Renal pelvis (tissue), 1 donor: ENCODE measurements at regions not wholly inside any gene's neighbourhood (a gene's known extent, or its start where the extent isn't known, plus 50 kb on each side); places are given as distances from the start of the nearest gene placed in this dataset.
"Not testable (repeated sequence)": the region's sequence is repeated elsewhere in the genome, so short reads cannot be mapped to it uniquely, and the experiment has no call there.

Source experiments
- DNase-seq: peaks from one replicate; pipeline ENCODE4 v3.0.0-alpha.2; 2013

- no peak for DNase-seq
Measured at GRCh38 chr14:63147018-63147417, 57.2 kb upstream of the RHOJ start.

GRCh38 chr14:63134801-63135200 lies 69.4 kb upstream of the RHOJ start:
- peak; percentile 5 for DNase-seq

GRCh38 chr14:63130531-63130930 lies 73.7 kb upstream of the RHOJ start:
- no peak for DNase-seq

GRCh38 chr14:63106487-63106886 lies 61.2 kb upstream of the KCNH5 start:
- not testable (repeated sequence) for DNase-seq

- DNase-seq, result no peak
Measured at GRCh38 chr14:63100552-63100951, 55.3 kb upstream of the KCNH5 start.

- peak; percentile 44 for DNase-seq
Measured at GRCh38 chr14:63096186-63096585, 50.9 kb upstream of the KCNH5 start.
